ENCODE measurements at regions not wholly inside any gene's neighbourhood (a gene's known extent, or its start where the extent isn't known, plus 50 kb on each side); places are given as distances from the start of the nearest gene placed in this dataset.

GRCh38 chr11:105432241-105432995, 177.5 kb upstream of the GRIA4 start:
- TF ChIP-seq EZH2phosphoT487 (IDR thresholded peaks at IDR 0.05; ENCODE audit: insufficient read depth, low read depth) (no peak), EZH2 (IDR thresholded peaks at IDR 0.05; ENCODE audit: insufficient read depth, poor library complexity, severe bottlenecking) (no peak)
